ENCODE measurements at regions not wholly inside any gene's neighbourhood (a gene's known extent, or its start where the extent isn't known, plus 50 kb on each side); places are given as distances from the start of the nearest gene placed in this dataset.

DNA sequence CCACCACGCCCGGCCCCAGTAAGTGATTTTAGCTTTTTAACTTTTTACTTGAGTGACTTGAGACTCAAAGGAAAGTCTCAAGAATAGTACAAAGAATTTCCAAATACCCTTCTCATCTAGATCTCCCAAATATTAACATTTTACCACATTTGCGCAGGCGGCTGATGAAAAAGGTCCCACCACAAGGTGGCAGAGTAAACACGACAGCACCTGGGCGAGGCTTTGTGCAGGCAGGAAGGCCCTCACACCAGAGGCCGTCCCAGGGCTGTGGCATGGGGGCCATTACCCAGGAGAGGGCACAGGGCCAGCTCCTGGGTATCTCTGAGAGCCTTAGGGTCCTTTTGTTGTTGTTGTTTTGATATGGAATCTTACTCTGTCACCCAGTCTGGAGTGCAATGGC is 50.0 kb upstream of the WIPI2 start:
- no peak overlapping the region for H3K27ac Mint-ChIP-seq (ENCODE audit: unreplicated experiment)
- Histone ChIP-seq H2AFZ (ENCODE audit: low read depth, low read length) (no peak overlapping the region), H3K36me3 (ENCODE audit: insufficient read depth, low read length) (no peaks in the 10 kb centered on the region), H4K20me1 (ENCODE audit: insufficient read depth, low read length) (no peaks in the 10 kb centered on the region), H3K9ac (ENCODE audit: low read length) (no peak overlapping the region), H3K27me3 (ENCODE audit: insufficient read depth, low read length) (peaks cover 3% of the 10 kb centered on the region), H3K4me1 (ENCODE audit: insufficient read depth, low read length) (no peaks in the 10 kb centered on the region), H3K4me3 (ENCODE audit: insufficient read depth, low read depth, low read length) (no peak overlapping the region), H3K27ac (ENCODE audit: low read depth, low read length) (no peak overlapping the region), H3K4me2 (ENCODE audit: low read length) (no peak overlapping the region), H3K79me2 (ENCODE audit: insufficient read depth, low read length) (no peaks in the 10 kb centered on the region), H3K9me3 (ENCODE audit: insufficient read depth, low read depth, low read length) (no peaks in the 10 kb centered on the region)
- DNase-seq (ENCODE audit: low read depth): no peak
- FAIRE-seq: no peak
- H3K36me3 Mint-ChIP-seq (ENCODE audit: low read depth, unreplicated experiment): no peaks in the 10 kb centered on the region
- no peaks in the 10 kb centered on the region for H3K9me3 Mint-ChIP-seq (ENCODE audit: unreplicated experiment)
- H3K27me3 Mint-ChIP-seq (ENCODE audit: low read depth, unreplicated experiment): peaks cover 20% of the 10 kb centered on the region
- H3K4me3 Mint-ChIP-seq (ENCODE audit: unreplicated experiment): no peak overlapping the region
- TF ChIP-seq EZH2 (IDR thresholded peaks at IDR 0.05; ENCODE audit: insufficient read depth, low read length): no peak
- peak; percentile 11 for TF ChIP-seq CTCF (IDR thresholded peaks at IDR 0.05; ENCODE audit: insufficient read depth, low read depth, low read length)
- no peaks in the 10 kb centered on the region for H3K4me1 Mint-ChIP-seq (ENCODE audit: low read depth, unreplicated experiment)
